ENCODE measurements at regions not wholly inside any gene's neighbourhood (a gene's known extent, or its start where the extent isn't known, plus 50 kb on each side); places are given as distances from the start of the nearest gene placed in this dataset.

- TF ChIP-seq ISX (CRISPR knock-in tag; conservative IDR thresholded peaks at IDR 0.05) (no peak), TEAD2 (CRISPR knock-in tag; IDR thresholded peaks at IDR 0.05) (no peak), HDAC1 (CRISPR knock-in tag; IDR thresholded peaks at IDR 0.05) (no peak), FLYWCH1 (CRISPR knock-in tag; IDR thresholded peaks at IDR 0.05) (no peak)
Observed at GRCh38 chr2:157191186-157191585, 66.3 kb upstream of the GALNT5 start (continued).

GRCh38 chr2:157192445-157193423 is 64.8 kb upstream of the GALNT5 start:
- H3K9ac ChIP-seq (ENCODE audit: insufficient read depth, low read depth, low read length) = no peak overlapping the region
- no peaks in the 10 kb centered on the region for H4K20me1 ChIP-seq (ENCODE audit: insufficient read depth, low read length)
- H3K9me3 ChIP-seq (ENCODE audit: low read length) = no peaks in the 10 kb centered on the region
- no peak for DNase-seq (ENCODE audit: low spot score)
- BruUV-seq (replicated peaks) = no TSS peak
- no peak for ATAC-seq
- no peaks in the 10 kb centered on the region; a peak in 1 of 5 replicates for H3K27me3 ChIP-seq (ENCODE audit: control insufficient read depth in 1 of 2, insufficient read depth in 2 of 2, low read length in 2 of 2)
- H2AFZ ChIP-seq (ENCODE audit: low read length) = no peak overlapping the region
- ChIA-PET POLR2A (no interaction called here), CTCF (ENCODE audit: low intra/inter-chr PET ratio, low total read pairs) (interaction anchor here (1.9 kb wide), 1 partner anchor 1824 kb away, joined by 5 read pairs; no protein-coding TSS in a partner anchor)
- in situ Hi-C loops (cut with HindIII; ENCODE audit: extremely low pct_ligation_motif_present, low pct_unique_long_range_greater_than_20kb) (loop anchor here (10.0 to 25.0 kb wide), 2 partner anchors 855 to 1818 kb away; partner anchors contain the start of gene NR4A2), intact Hi-C loops (cut with micrococcal nuclease; ENCODE audit: unreplicated experiment) (loop anchor here (5.0 kb wide), 2 partner anchors 140 to 600 kb away; no protein-coding TSS in a partner anchor)
- H3K4me2 ChIP-seq (ENCODE audit: low read depth, low read length) = no peak overlapping the region
- H3K36me3 ChIP-seq (replicated peaks in 1 of 2; ENCODE audit: control insufficient read depth in 1 of 2, insufficient read depth in 2 of 2, low read length in 2 of 2) = no peaks in the 10 kb centered on the region
- H3K79me2 ChIP-seq (ENCODE audit: insufficient read depth, low read length) = no peaks in the 10 kb centered on the region
- no peak overlapping the region for H3K4me3 ChIP-seq (replicated peaks in 1 of 3; ENCODE audit: insufficient read depth in 1 of 3, low read depth in 2 of 3, low read length in 3 of 3)
- no peak for FAIRE-seq
- H3K4me1 ChIP-seq (ENCODE audit: insufficient read depth, low read length) = no peaks in the 10 kb centered on the region
- 17% methylated on average over 8 of the region's 8 CpGs for WGBS (ENCODE audit: low lambda C conversion rate)
- no peak for TF ChIP-seq HOXD1 (CRISPR knock-in tag; IDR thresholded peaks at IDR 0.05)
- no peak for TF ChIP-seq ZKSCAN5 (CRISPR knock-in tag; IDR thresholded peaks at IDR 0.05)
- no peak for TF ChIP-seq ZBTB8A (CRISPR knock-in tag; IDR thresholded peaks at IDR 0.05; ENCODE audit: borderline replicate concordance, low read depth)
- TF ChIP-seq ZNF354B (CRISPR knock-in tag; IDR thresholded peaks at IDR 0.05) = no peak
- TF ChIP-seq ATF3 (CRISPR knock-in tag; IDR thresholded peaks at IDR 0.05) = no peak
- TF ChIP-seq, protein P1, sequence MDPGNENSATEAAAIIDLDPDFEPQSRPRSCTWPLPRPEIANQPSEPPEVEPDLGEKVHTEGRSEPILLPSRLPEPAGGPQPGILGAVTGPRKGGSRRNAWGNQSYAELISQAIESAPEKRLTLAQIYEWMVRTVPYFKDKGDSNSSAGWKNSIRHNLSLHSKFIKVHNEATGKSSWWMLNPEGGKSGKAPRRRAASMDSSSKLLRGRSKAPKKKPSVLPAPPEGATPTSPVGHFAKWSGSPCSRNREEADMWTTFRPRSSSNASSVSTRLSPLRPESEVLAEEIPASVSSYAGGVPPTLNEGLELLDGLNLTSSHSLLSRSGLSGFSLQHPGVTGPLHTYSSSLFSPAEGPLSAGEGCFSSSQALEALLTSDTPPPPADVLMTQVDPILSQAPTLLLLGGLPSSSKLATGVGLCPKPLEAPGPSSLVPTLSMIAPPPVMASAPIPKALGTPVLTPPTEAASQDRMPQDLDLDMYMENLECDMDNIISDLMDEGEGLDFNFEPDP (CRISPR knock-in tag; conservative IDR thresholded peaks at IDR 0.05) = no peak
- no peak for TF ChIP-seq RBAK (CRISPR knock-in tag; IDR thresholded peaks at IDR 0.05)
- TF ChIP-seq ZNF777 (CRISPR knock-in tag; IDR thresholded peaks at IDR 0.05) = no peak
- no peak overlapping the region for H3K27ac ChIP-seq (ENCODE audit: extremely low read length, insufficient read depth, low read length)

Measured in HepG2 (cell line).